Stimulated activated CD4-positive, alpha-beta T cell treated with anti-CD3 and anti-CD28 coated beads, Interleukin-12 subunit alpha, Interleukin-12 subunit beta, amount 100 ng/mL, for 4 hours (primary cell): ENCODE measurements at regions not wholly inside any gene's neighbourhood (a gene's known extent, or its start where the extent isn't known, plus 50 kb on each side); places are given as distances from the start of the nearest gene placed in this dataset.
"Not testable (repeated sequence)": the region's sequence is repeated elsewhere in the genome, so short reads cannot be mapped to it uniquely, and the experiment has no call there.

Source experiments
- DNase-seq: peaks from one replicate; pipeline ENCODE4 v3.0.0-alpha.2; 2020

- DNase-seq: peak; percentile 11
These were observed 60.8 kb upstream of the FAN1 start for GRCh38 chr15:30842798-30843472.

- DNase-seq: not testable (repeated sequence)
These were observed 58.2 kb upstream of the FAN1 start for GRCh38 chr15:30845536-30845935.
